ENCODE measurements at regions not wholly inside any gene's neighbourhood (a gene's known extent, or its start where the extent isn't known, plus 50 kb on each side); places are given as distances from the start of the nearest gene placed in this dataset.

DNA sequence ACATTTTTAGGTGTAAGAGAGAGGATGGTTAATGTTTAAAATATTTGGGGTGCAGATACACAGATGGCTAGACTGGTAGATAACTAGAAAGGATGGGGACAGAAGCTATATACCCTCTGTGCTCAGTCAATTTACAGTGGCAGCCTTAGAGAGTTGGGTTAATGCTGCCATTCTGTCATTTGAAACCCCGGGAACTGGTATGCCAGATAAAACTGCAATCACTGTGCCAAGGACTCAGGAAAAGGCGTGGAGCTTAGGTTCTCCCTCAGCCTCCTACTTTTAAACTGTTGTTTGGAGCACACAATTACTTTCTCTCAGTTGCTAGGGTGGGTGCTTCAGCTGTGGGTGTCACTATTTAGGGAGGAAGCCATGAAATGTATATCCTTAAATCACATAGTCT is 90.0 kb upstream of the HNRNPU start:
- TF ChIP-seq, protein P1, sequence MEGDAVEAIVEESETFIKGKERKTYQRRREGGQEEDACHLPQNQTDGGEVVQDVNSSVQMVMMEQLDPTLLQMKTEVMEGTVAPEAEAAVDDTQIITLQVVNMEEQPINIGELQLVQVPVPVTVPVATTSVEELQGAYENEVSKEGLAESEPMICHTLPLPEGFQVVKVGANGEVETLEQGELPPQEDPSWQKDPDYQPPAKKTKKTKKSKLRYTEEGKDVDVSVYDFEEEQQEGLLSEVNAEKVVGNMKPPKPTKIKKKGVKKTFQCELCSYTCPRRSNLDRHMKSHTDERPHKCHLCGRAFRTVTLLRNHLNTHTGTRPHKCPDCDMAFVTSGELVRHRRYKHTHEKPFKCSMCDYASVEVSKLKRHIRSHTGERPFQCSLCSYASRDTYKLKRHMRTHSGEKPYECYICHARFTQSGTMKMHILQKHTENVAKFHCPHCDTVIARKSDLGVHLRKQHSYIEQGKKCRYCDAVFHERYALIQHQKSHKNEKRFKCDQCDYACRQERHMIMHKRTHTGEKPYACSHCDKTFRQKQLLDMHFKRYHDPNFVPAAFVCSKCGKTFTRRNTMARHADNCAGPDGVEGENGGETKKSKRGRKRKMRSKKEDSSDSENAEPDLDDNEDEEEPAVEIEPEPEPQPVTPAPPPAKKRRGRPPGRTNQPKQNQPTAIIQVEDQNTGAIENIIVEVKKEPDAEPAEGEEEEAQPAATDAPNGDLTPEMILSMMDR (IDR thresholded peaks at IDR 0.05): no peak
- TF ChIP-seq POLR2A (IDR thresholded peaks at IDR 0.05): no peak
- TF ChIP-seq POLR2AphosphoS5 (IDR thresholded peaks at IDR 0.05): no peak

Data from prostate gland (tissue), 2 donors.